OCI-LY3 (cell line): ENCODE measurements at regions not wholly inside any gene's neighbourhood (a gene's known extent, or its start where the extent isn't known, plus 50 kb on each side); places are given as distances from the start of the nearest gene placed in this dataset.

Source experiments
- H2AFZ ChIP-seq: fragments of 200-600, 300-600 bp; shearing (Covaris generic); 2 replicates; pipeline ENCODE4 v1.6.0; 2014; ENCODE audit warnings: antibody characterized with exemption, low read depth, low read length
- H3K27ac ChIP-seq: fragments of 200-600, 300-600 bp; sonication (generic); 2 replicates; pipeline ENCODE4 v1.5.1; 2014; ENCODE audit warnings: mild to moderate bottlenecking, low read length, moderate library complexity, mixed read lengths
- H3K27me3 ChIP-seq: fragments of 200-600, 300-600 bp; sonication (generic); 2 replicates; pipeline ENCODE4 v1.6.1; 2014; ENCODE audit warnings: low read depth, low read length, mixed read lengths
- H3K36me3 ChIP-seq: fragments of 200-600, 300-600 bp; sonication (generic); replicated peaks from 2 replicates; pipeline ENCODE3; 2014; ENCODE audit warnings: low read depth, low read length, mixed read lengths
- H3K4me1 ChIP-seq: fragments of 300-600, 200-600 bp; sonication (generic); 2 replicates; pipeline ENCODE4 v1.6.1; 2014; ENCODE audit warnings: low read length, mixed read lengths
- H3K4me2 ChIP-seq: fragments of 200-600, 300-600 bp; sonication (generic); 2 replicates; pipeline ENCODE4 v1.6.1; 2014; ENCODE audit warnings: low read length, mixed read lengths
- H3K4me3 ChIP-seq: fragments of 300-600, 200-600 bp; sonication (generic); 2 replicates; pipeline ENCODE4 v1.5.1; 2014; ENCODE audit warnings: antibody characterized with exemption, mild to moderate bottlenecking, low read length, moderate library complexity
- H3K79me2 ChIP-seq: fragments of 300-600, 200-600 bp; shearing (Covaris generic); 2 replicates; pipeline ENCODE4 v1.6.1; 2014; ENCODE audit warnings: mild to moderate bottlenecking, low read length, mixed read lengths
- H3K9ac ChIP-seq: fragments of 300-600, 200-600 bp; shearing (Covaris generic); 2 replicates; pipeline ENCODE4 v1.6.0; 2014; ENCODE audit warnings: mild to moderate bottlenecking, low read length, moderate library complexity
- H3K9me3 ChIP-seq: fragments of 200-600, 300-600 bp; shearing (Covaris generic); 2 replicates; pipeline ENCODE4 v1.6.1; 2014; ENCODE audit warnings: low read length, mixed read lengths; ENCODE audit not compliant: insufficient read depth
- H4K20me1 ChIP-seq: fragments of 200-600, 300-600 bp; sonication (generic); 2 replicates; pipeline ENCODE4 v1.6.1; 2016; ENCODE audit warnings: low read length, mixed read lengths; ENCODE audit not compliant: insufficient read depth
- CTCF ChIP-seq: fragments of 200-600, 300-600 bp; sonication (generic); IDR thresholded peaks from 2 replicates; pipeline ENCODE4 v1.5.1; 2014; ENCODE audit warnings: antibody characterized with exemption, low read length, low read depth
- EZH2phosphoT487 ChIP-seq: fragments of 200-600 bp; shearing (Covaris generic); IDR thresholded peaks from 2 replicates; pipeline ENCODE4 v1.6.1; 2018; ENCODE audit warnings: antibody characterized with exemption, mixed run types, low read depth

DNA sequence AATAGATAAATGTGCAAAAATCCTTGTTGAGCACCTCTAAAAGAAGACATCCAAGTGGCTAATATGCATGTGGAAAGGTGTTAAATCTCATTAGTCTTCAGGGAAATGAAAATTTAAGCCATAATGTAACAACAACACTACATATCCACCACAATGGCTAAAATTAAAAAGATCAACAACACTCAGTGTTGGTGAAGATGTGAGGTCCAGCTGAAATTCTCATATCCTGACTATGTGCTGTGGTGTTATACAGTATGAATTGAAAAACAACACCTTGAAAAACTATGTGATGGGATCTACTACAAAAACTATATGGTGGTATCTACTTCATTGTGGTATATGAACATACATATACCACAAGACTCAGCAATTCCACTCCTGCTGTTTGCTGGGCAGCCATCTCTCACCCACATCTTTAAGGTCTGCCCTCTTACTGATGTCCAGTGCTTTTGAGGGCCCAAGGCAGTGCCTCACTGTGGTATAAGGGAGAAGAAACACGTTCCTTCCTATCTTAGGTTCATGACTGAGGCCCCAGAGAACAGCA lies 146.4 kb downstream of the CD83 start:
- no peak overlapping the region for H3K4me3 ChIP-seq
- no peak overlapping the region for H3K27ac ChIP-seq
- peaks cover 7% of the 10 kb centered on the region; the same call in 1 of the 2 replicates for H3K9me3 ChIP-seq
- H3K79me2 ChIP-seq = no peaks in the 10 kb centered on the region
- no peak overlapping the region for H3K4me2 ChIP-seq
- H3K36me3 ChIP-seq = peaks cover 7% of the 10 kb centered on the region
- no peaks in the 10 kb centered on the region for H3K27me3 ChIP-seq
- TF ChIP-seq CTCF (no peak), EZH2phosphoT487 (no peak)
- H2AFZ ChIP-seq = no peak overlapping the region
- H4K20me1 ChIP-seq = no peaks in the 10 kb centered on the region
- H3K4me1 ChIP-seq = no peaks in the 10 kb centered on the region
- H3K9ac ChIP-seq = no peak overlapping the region

- peaks cover 7% of the 10 kb centered on the region; the same call in 1 of the 2 replicates for H3K9me3 ChIP-seq
- no peak overlapping the region for H3K9ac ChIP-seq
- no peak overlapping the region for H3K27ac ChIP-seq
- H3K27me3 ChIP-seq = no peaks in the 10 kb centered on the region
- no peaks in the 10 kb centered on the region for H3K79me2 ChIP-seq
- peaks cover 7% of the 10 kb centered on the region for H3K36me3 ChIP-seq
- H3K4me2 ChIP-seq = no peak overlapping the region
- H3K4me1 ChIP-seq = no peaks in the 10 kb centered on the region
- no peak overlapping the region for H3K4me3 ChIP-seq
- H2AFZ ChIP-seq = no peak overlapping the region
- no peaks in the 10 kb centered on the region for H4K20me1 ChIP-seq
- TF ChIP-seq CTCF (no peak), EZH2phosphoT487 (no peak)
Observed at GRCh38 chr6:14265049-14266021, 147.8 kb downstream of the CD83 start.

- Histone ChIP-seq H3K36me3 (peaks cover 4% of the 10 kb centered on the region), H3K9me3 (peaks cover 7% of the 10 kb centered on the region; the same call in 1 of the 2 replicates), H3K4me1 (no peaks in the 10 kb centered on the region), H3K79me2 (no peaks in the 10 kb centered on the region), H3K27ac (no peak overlapping the region), H4K20me1 (no peaks in the 10 kb centered on the region), H3K4me3 (no peak overlapping the region), H3K9ac (no peak overlapping the region), H3K27me3 (no peaks in the 10 kb centered on the region), H3K4me2 (no peak overlapping the region), H2AFZ (no peak overlapping the region)
- TF ChIP-seq EZH2phosphoT487 = no peak
Observed at GRCh38 chr6:14266266-14266665, 148.7 kb downstream of the CD83 start.

GRCh38 chr6:14267885-14268660 lies 150.5 kb downstream of the CD83 start:
- Histone ChIP-seq H3K27me3 (no peaks in the 10 kb centered on the region), H3K4me3 (no peak overlapping the region), H3K4me2 (no peak overlapping the region), H3K79me2 (no peaks in the 10 kb centered on the region), H2AFZ (no peak overlapping the region), H3K4me1 (no peaks in the 10 kb centered on the region), H3K9ac (no peak overlapping the region), H3K27ac (no peak overlapping the region), H3K9me3 (peaks cover 16% of the 10 kb centered on the region), H3K36me3 (peaks cover 18% of the 10 kb centered on the region), H4K20me1 (no peaks in the 10 kb centered on the region)
- TF ChIP-seq CTCF = no peak
- TF ChIP-seq EZH2phosphoT487 = no peak
